Fibroblast of lung (primary cell): ENCODE measurements at regions not wholly inside any gene's neighbourhood (a gene's known extent, or its start where the extent isn't known, plus 50 kb on each side); places are given as distances from the start of the nearest gene placed in this dataset.

Source experiments
- DNase-seq, 2 donors: peaks; one replicate each; pipeline versions ENCODE4 v3.0.0 to v3.0.0-alpha.2; 2010; ENCODE audit warnings: low read depth in 2 of 2
- H2AFZ ChIP-seq: 2 replicates; pipeline ENCODE4 v1.5.1; 2012; ENCODE audit warnings: low read length, control low read depth, inconsistent platforms
- H3K27ac ChIP-seq: 2 replicates; pipeline ENCODE4 v1.5.1; 2011; ENCODE audit warnings: low read length, control low read depth; ENCODE audit not compliant: insufficient read depth
- H3K27me3 ChIP-seq: 2 replicates; pipeline ENCODE4 v1.5.1; 2011; ENCODE audit warnings: mild to moderate bottlenecking, low read length; ENCODE audit not compliant: control insufficient read depth, insufficient read depth
- H3K36me3 ChIP-seq: 2 replicates; pipeline ENCODE4 v1.5.1; 2011; ENCODE audit warnings: low read length; ENCODE audit not compliant: control insufficient read depth, insufficient read depth
- H3K4me1 ChIP-seq: 2 replicates; pipeline ENCODE4 v1.5.1; 2011; ENCODE audit warnings: low read length; ENCODE audit not compliant: control insufficient read depth, insufficient read depth; ENCODE audit errors: extremely low read depth
- H3K4me2 ChIP-seq: 2 replicates; pipeline ENCODE4 v1.5.1; 2011; ENCODE audit warnings: low read length, control low read depth; ENCODE audit not compliant: insufficient read depth; ENCODE audit errors: extremely low read depth
- H3K4me3 ChIP-seq, 4 experiments: fragments of 200-600 bp in 1 of 4; sonication (generic) in 1 of 4; replicated peaks in 1 of 4; 2 replicates each; pipeline ENCODE4 v1.5.1; 2011 to 2016; ENCODE audit warnings: low read length in 4 of 4, low read depth in 3 of 4, mild to moderate bottlenecking in 3 of 4, control low read depth in 2 of 4, inconsistent platforms in 1 of 4, mixed read lengths in 1 of 4; ENCODE audit not compliant: insufficient read depth in 1 of 4; ENCODE audit errors: control extremely low read depth in 1 of 4
- H3K79me2 ChIP-seq: 2 replicates; pipeline ENCODE4 v1.5.1; 2012; ENCODE audit warnings: mild to moderate bottlenecking, low read length, inconsistent platforms; ENCODE audit not compliant: control insufficient read depth, insufficient read depth
- H3K9ac ChIP-seq: 2 replicates; pipeline ENCODE4 v1.5.1; 2011; ENCODE audit warnings: mild to moderate bottlenecking, low read length, control low read depth; ENCODE audit not compliant: insufficient read depth
- H3K9me3 ChIP-seq: 2 replicates; pipeline ENCODE4 v1.5.1; 2012; ENCODE audit warnings: low read depth, low read length; ENCODE audit not compliant: control insufficient read depth, insufficient read depth
- H4K20me1 ChIP-seq: 2 replicates; pipeline ENCODE4 v1.5.1; 2011; ENCODE audit warnings: low read length; ENCODE audit not compliant: control insufficient read depth, insufficient read depth; ENCODE audit errors: extremely low read depth
- CTCF ChIP-seq, 2 donors: IDR thresholded peaks in 1 of 2; conservative IDR thresholded peaks in 1 of 2; 1 replicate in 1 of 2; 2 replicates in 1 of 2; pipeline ENCODE4 v1.5.1; 2011 to 2012; ENCODE audit warnings: low read length in 2 of 2, control low read depth in 1 of 2, inconsistent platforms in 1 of 2, low read depth in 1 of 2, mild to moderate bottlenecking in 1 of 2
- EZH2 ChIP-seq: IDR thresholded peaks from 2 replicates; pipeline ENCODE4 v1.5.1; 2012; ENCODE audit warnings: low read length, control low read depth, mild to moderate bottlenecking; ENCODE audit errors: missing control alignments

GRCh38 chr5:111589316-111589715 is 77.0 kb upstream of the STARD4 start:
- no peaks in the 10 kb centered on the region for H3K36me3 ChIP-seq
- no peak overlapping the region for H3K9ac ChIP-seq
- H3K4me1 ChIP-seq = no peaks in the 10 kb centered on the region
- no peak overlapping the region for H3K27ac ChIP-seq
- H3K79me2 ChIP-seq = no peaks in the 10 kb centered on the region
- no peak overlapping the region for H3K4me2 ChIP-seq
- no peak overlapping the region for H3K4me3 ChIP-seq
- TF ChIP-seq EZH2 (no peak), CTCF (conservative IDR thresholded peaks at IDR 0.05 in 1 of 2, IDR thresholded peaks at IDR 0.05 in 1 of 2; ENCODE audit: low read depth in 1 of 2, low read length in 2 of 2) (no peak)
- H2AFZ ChIP-seq = no peak overlapping the region
- no peaks in the 10 kb centered on the region for H3K27me3 ChIP-seq
- H4K20me1 ChIP-seq = no peaks in the 10 kb centered on the region
- H3K9me3 ChIP-seq = no peaks in the 10 kb centered on the region
- DNase-seq = no peak

- no peaks in the 10 kb centered on the region for H3K79me2 ChIP-seq
- TF ChIP-seq CTCF (conservative IDR thresholded peaks at IDR 0.05 in 1 of 2, IDR thresholded peaks at IDR 0.05 in 1 of 2; ENCODE audit: low read depth in 1 of 2, low read length in 2 of 2) = no peak
- TF ChIP-seq EZH2 = no peak
- no peak overlapping the region for H3K4me3 ChIP-seq
- H3K4me1 ChIP-seq = peaks cover 5% of the 10 kb centered on the region
- no peak overlapping the region for H3K9ac ChIP-seq
- no peak overlapping the region for H3K4me2 ChIP-seq
- H3K9me3 ChIP-seq = no peaks in the 10 kb centered on the region
- no peaks in the 10 kb centered on the region for H4K20me1 ChIP-seq
- H3K27me3 ChIP-seq = no peaks in the 10 kb centered on the region
- H2AFZ ChIP-seq = no peak overlapping the region
- DNase-seq = no peak
- no peaks in the 10 kb centered on the region for H3K36me3 ChIP-seq
- no peak overlapping the region for H3K27ac ChIP-seq
Measured at GRCh38 chr5:111587728-111588127, 75.4 kb upstream of the STARD4 start.

- Histone ChIP-seq H3K9me3 (no peaks in the 10 kb centered on the region), H3K27me3 (no peaks in the 10 kb centered on the region), H4K20me1 (no peaks in the 10 kb centered on the region), H3K4me2 (no peak overlapping the region), H3K4me1 (peaks cover 8% of the 10 kb centered on the region), H3K4me3 (no peak overlapping the region), H2AFZ (no peak overlapping the region), H3K36me3 (no peaks in the 10 kb centered on the region), H3K79me2 (no peaks in the 10 kb centered on the region), H3K27ac (no peak overlapping the region), H3K9ac (no peak overlapping the region)
- TF ChIP-seq CTCF (conservative IDR thresholded peaks at IDR 0.05 in 1 of 2, IDR thresholded peaks at IDR 0.05 in 1 of 2; ENCODE audit: low read depth in 1 of 2, low read length in 2 of 2) = no peak
- DNase-seq = peak in 1 of 2 donors; percentile 44
Measured at GRCh38 chr5:111585946-111586345, 73.6 kb upstream of the STARD4 start.
